BJ (cell line): ENCODE measurements at regions not wholly inside any gene's neighbourhood (a gene's known extent, or its start where the extent isn't known, plus 50 kb on each side); places are given as distances from the start of the nearest gene placed in this dataset.

Experiments used
- CTCF ChIA-PET: fragments of 350-600 bp; formaldehyde crosslinking; extraction: SDS; loops from one replicate; lab custom pipeline; 2021; ENCODE audit warnings: antibody characterized with exemption, inconsistent platforms; lab: Yijun Ruan, JAX
- POLR2A ChIA-PET: fragments of 300-600 bp; sonication (Branson Sonifier 250); formaldehyde crosslinking; extraction: SDS; loops from one replicate; lab custom pipeline; 2021; ENCODE audit warnings: antibody characterized with exemption; lab: Charles Lee
- DNase-seq: peaks from one replicate; pipeline ENCODE4 v3.0.0-alpha.2; 2011; ENCODE audit warnings: low read depth
- H3K27me3 ChIP-seq: 2 replicates; pipeline ENCODE4 v1.6.0; 2011; ENCODE audit warnings: low read length; ENCODE audit not compliant: control insufficient read depth, insufficient read depth
- H3K36me3 ChIP-seq: 2 replicates; pipeline ENCODE4 v1.5.1; 2011; ENCODE audit warnings: low read length; ENCODE audit not compliant: control insufficient read depth, insufficient read depth
- H3K4me3 ChIP-seq: 2 replicates; pipeline ENCODE4 v1.5.1; 2011; ENCODE audit warnings: low read depth, mild to moderate bottlenecking, control low read depth, low read length
- TF ChIP-seq, protein P1 (sequence below): IDR thresholded peaks from 2 replicates; pipeline ENCODE4 v1.5.1; 2011; ENCODE audit warnings: low read depth, mild to moderate bottlenecking, control low read depth, inconsistent platforms, low read length, moderate library complexity; ENCODE audit not compliant: insufficient read depth

DNA sequence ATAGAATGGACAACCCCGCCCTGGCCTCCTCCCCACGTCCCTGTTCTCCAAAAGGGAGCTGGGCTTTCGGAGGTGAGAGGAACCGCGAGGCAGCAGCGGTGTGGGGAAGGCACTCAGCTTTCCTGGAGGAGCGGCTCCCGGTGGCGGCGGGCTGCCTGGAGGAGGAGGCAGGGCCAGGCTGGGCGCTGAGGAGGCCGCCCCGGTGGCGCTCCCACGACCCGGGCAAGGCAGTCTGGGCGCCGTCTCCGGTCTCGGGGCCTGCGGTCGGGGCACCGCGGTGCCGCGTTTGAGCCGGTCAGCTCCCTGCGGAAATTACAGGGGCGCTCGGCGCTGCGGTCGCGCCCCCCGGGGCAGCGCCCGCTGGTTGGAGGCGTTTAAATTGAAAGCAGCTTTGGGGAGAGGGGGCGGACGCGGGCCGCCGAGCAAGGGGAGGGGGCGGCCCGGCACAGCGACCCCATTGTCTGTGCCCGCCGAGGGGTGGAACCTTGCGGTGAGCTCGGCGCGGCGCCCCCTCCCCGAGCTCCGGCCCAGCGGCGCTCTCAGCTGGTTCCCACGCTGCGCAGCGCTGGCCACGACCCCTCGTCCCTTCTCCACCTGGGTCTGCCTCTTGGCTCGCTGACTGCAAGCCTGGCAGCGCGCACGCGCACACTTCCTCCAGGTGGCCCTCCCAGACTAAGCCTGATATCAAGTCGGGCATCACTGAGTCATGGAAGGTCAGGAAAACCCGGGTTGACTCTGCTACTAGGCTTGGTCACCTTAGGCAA lies 58.7 kb upstream of the DLX4 start:
- Histone ChIP-seq H3K4me3 (no peak overlapping the region), H3K36me3 (no peaks in the 10 kb centered on the region), H3K27me3 (peaks cover 57% of the 10 kb centered on the region)
- ChIA-PET CTCF (interaction anchor here (1.2 to 3.9 kb wide), 5 partner anchors 7 to 87 kb away, joined by 3 to 23 read pairs (median 6); no protein-coding TSS in a partner anchor), POLR2A (no interaction called here)
- no peak for DNase-seq
- TF ChIP-seq, protein P1, sequence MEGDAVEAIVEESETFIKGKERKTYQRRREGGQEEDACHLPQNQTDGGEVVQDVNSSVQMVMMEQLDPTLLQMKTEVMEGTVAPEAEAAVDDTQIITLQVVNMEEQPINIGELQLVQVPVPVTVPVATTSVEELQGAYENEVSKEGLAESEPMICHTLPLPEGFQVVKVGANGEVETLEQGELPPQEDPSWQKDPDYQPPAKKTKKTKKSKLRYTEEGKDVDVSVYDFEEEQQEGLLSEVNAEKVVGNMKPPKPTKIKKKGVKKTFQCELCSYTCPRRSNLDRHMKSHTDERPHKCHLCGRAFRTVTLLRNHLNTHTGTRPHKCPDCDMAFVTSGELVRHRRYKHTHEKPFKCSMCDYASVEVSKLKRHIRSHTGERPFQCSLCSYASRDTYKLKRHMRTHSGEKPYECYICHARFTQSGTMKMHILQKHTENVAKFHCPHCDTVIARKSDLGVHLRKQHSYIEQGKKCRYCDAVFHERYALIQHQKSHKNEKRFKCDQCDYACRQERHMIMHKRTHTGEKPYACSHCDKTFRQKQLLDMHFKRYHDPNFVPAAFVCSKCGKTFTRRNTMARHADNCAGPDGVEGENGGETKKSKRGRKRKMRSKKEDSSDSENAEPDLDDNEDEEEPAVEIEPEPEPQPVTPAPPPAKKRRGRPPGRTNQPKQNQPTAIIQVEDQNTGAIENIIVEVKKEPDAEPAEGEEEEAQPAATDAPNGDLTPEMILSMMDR = no peak

DNA sequence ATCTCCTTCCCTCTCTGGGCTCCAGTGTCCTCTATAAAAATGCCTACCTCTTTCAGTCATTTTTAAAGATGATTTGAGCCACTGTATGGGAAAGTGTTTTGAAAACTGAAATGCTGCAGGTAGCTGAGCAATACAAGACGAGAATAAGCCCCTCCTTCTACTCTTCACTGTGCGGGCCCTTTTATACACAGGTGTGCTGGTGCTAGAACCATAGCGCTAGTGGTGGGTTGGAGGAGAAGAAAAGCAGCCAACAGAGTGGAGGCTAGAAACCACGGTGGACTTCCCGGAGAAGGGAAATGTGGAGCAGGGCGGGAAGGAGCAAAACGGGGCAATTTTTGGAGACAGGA lies 58.2 kb upstream of the DLX4 start:
- Histone ChIP-seq H3K27me3 (peaks cover 59% of the 10 kb centered on the region), H3K4me3 (no peak overlapping the region), H3K36me3 (no peaks in the 10 kb centered on the region)
- no peak for DNase-seq
- TF ChIP-seq, protein P1 = no peak
- ChIA-PET CTCF (interaction anchor here (1.2 to 3.9 kb wide), 3 partner anchors 10 to 86 kb away, joined by 3 to 23 read pairs (median 6); no protein-coding TSS in a partner anchor), POLR2A (no interaction called here)

DNA sequence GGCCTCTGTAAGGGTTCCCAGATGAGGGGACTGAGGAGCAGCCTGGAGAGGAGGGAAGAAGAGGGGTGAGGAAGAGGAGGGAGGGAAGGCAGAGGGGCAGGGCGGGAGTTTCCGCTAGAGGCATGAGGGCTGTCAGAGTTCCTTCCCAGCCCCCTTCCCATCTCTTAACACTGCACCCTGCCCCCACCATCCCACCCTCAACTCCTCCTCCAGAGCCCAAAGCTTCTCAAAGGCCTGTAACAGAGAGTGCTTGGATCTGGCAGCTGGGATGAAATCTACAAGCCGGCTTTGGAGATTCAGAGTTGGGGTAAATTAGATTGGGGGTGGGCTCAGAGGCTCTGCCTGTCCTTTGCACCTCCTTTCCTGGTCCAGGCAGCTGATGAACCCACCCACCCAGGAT lies 57.3 kb upstream of the DLX4 start:
- H3K27me3 ChIP-seq = peaks cover 63% of the 10 kb centered on the region
- CTCF ChIA-PET = interaction anchor here (1.4 kb wide), 1 partner anchor 31 kb away, joined by 4 read pairs; no protein-coding TSS in a partner anchor
- H3K4me3 ChIP-seq = no peak overlapping the region
- TF ChIP-seq, protein P1 = no peak
- no peak for DNase-seq
- POLR2A ChIA-PET = no interaction called here
- H3K36me3 ChIP-seq = no peaks in the 10 kb centered on the region

DNA sequence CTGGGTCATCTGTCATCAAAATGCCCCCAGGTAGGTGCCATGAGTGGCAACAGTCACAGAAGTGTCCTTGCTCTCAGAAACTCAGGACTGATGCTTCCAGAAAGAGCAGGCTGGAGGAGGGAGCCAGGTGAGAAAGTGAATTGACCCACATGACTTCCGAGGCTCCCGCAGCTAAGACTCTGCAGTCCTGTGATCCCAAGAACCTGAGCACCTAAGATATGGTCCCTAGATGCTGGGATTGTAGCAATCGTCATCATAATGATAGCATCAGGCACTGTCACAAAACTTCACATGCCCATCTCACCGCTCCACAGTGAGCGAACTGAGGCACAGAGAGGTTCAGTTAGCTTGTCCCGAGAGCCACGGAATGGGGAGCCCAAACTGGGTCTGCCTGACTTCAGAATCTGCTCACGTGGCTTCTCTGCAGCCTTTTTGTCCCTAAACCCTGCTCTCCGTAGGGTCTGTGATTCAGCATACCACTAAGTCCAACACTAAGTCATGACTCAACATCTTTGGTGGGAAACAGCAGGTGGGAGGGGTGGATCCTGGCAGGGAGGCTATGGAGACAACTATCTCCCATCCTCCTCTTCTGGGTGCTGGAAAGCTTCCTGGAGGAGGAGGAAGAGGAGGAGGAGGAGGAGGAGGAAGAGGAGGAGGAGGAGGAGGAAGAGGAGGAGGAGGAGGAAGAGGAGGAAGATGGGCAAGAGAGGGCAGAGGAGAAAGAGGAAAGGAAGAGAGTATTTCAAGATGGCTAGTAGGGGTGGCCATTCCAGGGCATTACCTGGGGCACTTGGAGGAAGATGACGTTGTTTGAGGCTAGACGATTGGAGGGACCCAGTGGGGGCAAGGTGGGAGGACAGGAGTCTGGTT lies 55.5 kb upstream of the DLX4 start:
- H3K27me3 ChIP-seq = peaks cover 59% of the 10 kb centered on the region
- CTCF ChIA-PET = interaction anchor here (0.8 kb wide), 1 partner anchor 18 kb away, joined by 3 read pairs; no protein-coding TSS in a partner anchor
- POLR2A ChIA-PET = no interaction called here
- TF ChIP-seq, protein P1 = no peak
- no peak for DNase-seq
- no peak overlapping the region for H3K4me3 ChIP-seq
- no peaks in the 10 kb centered on the region for H3K36me3 ChIP-seq

DNA sequence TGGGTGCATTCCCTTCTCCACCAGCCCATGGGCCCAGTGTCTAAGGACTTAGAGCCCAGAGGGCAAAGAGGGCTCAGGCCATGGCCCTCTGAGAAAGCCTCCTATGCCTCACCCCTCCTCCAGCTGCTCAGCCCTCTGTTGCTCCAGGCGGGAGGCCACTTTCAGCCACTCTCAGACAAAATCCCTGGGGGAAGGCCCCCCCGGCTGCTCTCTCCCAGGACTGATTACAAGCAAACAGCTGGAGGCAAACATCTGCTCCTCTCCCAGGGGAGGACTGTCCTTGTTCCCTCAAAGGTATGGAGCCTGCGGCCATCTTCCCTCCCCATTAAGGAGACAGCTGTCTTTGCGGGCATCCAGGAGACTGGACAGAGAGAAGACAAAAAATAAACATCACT lies 54.9 kb upstream of the DLX4 start:
- peaks cover 54% of the 10 kb centered on the region for H3K27me3 ChIP-seq
- no peak for DNase-seq
- no peaks in the 10 kb centered on the region for H3K36me3 ChIP-seq
- POLR2A ChIA-PET = no interaction called here
- H3K4me3 ChIP-seq = no peak overlapping the region
- TF ChIP-seq, protein P1 = no peak
- CTCF ChIA-PET = interaction anchor here (1.2 kb wide), 1 partner anchor 38 kb away, joined by 3 read pairs; no protein-coding TSS in a partner anchor
